GM23338 (cell line): ENCODE measurements at regions not wholly inside any gene's neighbourhood (a gene's known extent, or its start where the extent isn't known, plus 50 kb on each side); places are given as distances from the start of the nearest gene placed in this dataset.

Source experiments
- ATAC-seq: fragments of 200-7000 bp; cut with Tn5 transposase; 3 replicates; pipeline ENCODE4 v1.9.1; 2020
- DNase-seq: peaks from one replicate; pipeline ENCODE4 v3.0.0-alpha.2; 2015; ENCODE audit warnings: low spot score
- H2AFZ ChIP-seq: fragments of 200-600 bp; sonication (generic); 2 replicates; pipeline ENCODE4 v1.8.0; 2016; ENCODE audit warnings: antibody characterized with exemption, mild to moderate bottlenecking, moderate library complexity
- H3F3A ChIP-seq: fragments of 200-600 bp; sonication (generic); replicated peaks from 2 replicates; pipeline ENCODE4 v1.8.0; 2017; ENCODE audit warnings: antibody characterized with exemption, mixed run types, low read depth
- H3K27ac ChIP-seq: fragments of 200-600 bp; sonication (generic); 2 replicates; pipeline ENCODE4 v1.6.1; 2016; ENCODE audit warnings: low read depth
- H3K27me3 ChIP-seq: fragments of 200-600 bp; sonication (generic); 2 replicates; pipeline ENCODE4 v1.8.0; 2016; ENCODE audit warnings: mild to moderate bottlenecking, mixed run types, moderate library complexity; ENCODE audit not compliant: insufficient read depth
- H3K36me3 ChIP-seq: fragments of 200-600 bp; sonication (generic); 2 replicates; pipeline ENCODE4 v1.8.0; 2016; ENCODE audit warnings: mild to moderate bottlenecking; ENCODE audit not compliant: insufficient read depth
- H3K4me1 ChIP-seq: fragments of 200-600 bp; sonication (generic); 2 replicates; pipeline ENCODE4 v1.8.0; 2016; ENCODE audit warnings: mild to moderate bottlenecking, moderate library complexity; ENCODE audit not compliant: insufficient read depth
- H3K4me2 ChIP-seq: fragments of 200-600 bp; sonication (generic); 2 replicates; pipeline ENCODE4 v1.7.1; 2017; ENCODE audit warnings: mixed run types
- H3K4me3 ChIP-seq: fragments of 200-600 bp; sonication (generic); 2 replicates; pipeline ENCODE4 v1.6.1; 2016; ENCODE audit warnings: mixed run types
- H3K79me2 ChIP-seq: fragments of 200-600 bp; sonication (generic); replicated peaks from 2 replicates; pipeline ENCODE4 v1.8.0; 2017; ENCODE audit warnings: mild to moderate bottlenecking; ENCODE audit not compliant: insufficient read depth
- H3K9me2 ChIP-seq: fragments of 200-600 bp; sonication (generic); 2 replicates; pipeline ENCODE4 v1.8.0; 2017; ENCODE audit not compliant: insufficient read depth
- H4K20me1 ChIP-seq: fragments of 200-600 bp; sonication (generic); replicated peaks from 2 replicates; pipeline ENCODE4 v1.8.0; 2017; ENCODE audit warnings: mild to moderate bottlenecking; ENCODE audit not compliant: insufficient read depth
- H3K27ac Mint-ChIP-seq: 2 replicates; pipeline ENCODE4 v1.8.0; 2020; ENCODE audit warnings: inconsistent platforms, mild to moderate bottlenecking, moderate library complexity, mixed read lengths
- H3K27me3 Mint-ChIP-seq: 3 replicates; pipeline ENCODE4 v1.8.0; 2022; ENCODE audit warnings: low read depth, mild to moderate bottlenecking, moderate library complexity, mixed read lengths, inconsistent platforms; ENCODE audit not compliant: insufficient read depth, poor library complexity
- H3K36me3 Mint-ChIP-seq: 3 replicates; pipeline ENCODE4 v1.8.0; 2021; ENCODE audit warnings: low read depth, mild to moderate bottlenecking, inconsistent platforms, moderate library complexity, mixed read lengths
- H3K4me1 Mint-ChIP-seq: 3 replicates; pipeline ENCODE4 v1.8.0; 2020; ENCODE audit warnings: mild to moderate bottlenecking, inconsistent platforms, mixed read lengths
- H3K4me3 Mint-ChIP-seq: 3 replicates; pipeline ENCODE4 v1.8.0; 2021; ENCODE audit warnings: moderate library complexity, mild to moderate bottlenecking, inconsistent platforms, mixed read lengths
- H3K9me3 Mint-ChIP-seq: 3 replicates; pipeline ENCODE4 v1.8.0; 2020; ENCODE audit warnings: moderate library complexity, mild to moderate bottlenecking, inconsistent platforms, mixed read lengths
- CREB1 ChIP-seq: fragments of 250-450 bp; sonication (Bioruptor Pico); IDR thresholded peaks from 2 replicates; pipeline ENCODE4 v1.5.0; 2020; ENCODE audit warnings: low read depth, mild to moderate bottlenecking, moderate library complexity
- CTCF ChIP-seq, 2 experiments: fragments of 200-600 bp in 1 of 2; sonication (generic) in 1 of 2; conservative IDR thresholded peaks; 2 replicates each; pipeline versions ENCODE4 v1.5.1 to v1.6.1; 2016 to 2017; ENCODE audit warnings: antibody characterized with exemption in 2 of 2, low read depth in 2 of 2, mild to moderate bottlenecking in 2 of 2, moderate library complexity in 1 of 2
- ETS1 ChIP-seq: IDR thresholded peaks from 2 replicates; pipeline ENCODE4 v1.6.1; 2016; ENCODE audit warnings: antibody characterized with exemption
- EZH2 ChIP-seq: fragments of 200-600 bp; sonication (generic); IDR thresholded peaks from one replicate; pipeline ENCODE4 v1.8.0; 2017; ENCODE audit warnings: antibody characterized with exemption, mild to moderate bottlenecking, low read depth; ENCODE audit not compliant: unreplicated experiment
- EZH2phosphoT487 ChIP-seq: fragments of 200-600 bp; sonication (generic); IDR thresholded peaks from one replicate; pipeline ENCODE4 v1.8.1; 2018; ENCODE audit warnings: antibody characterized with exemption; ENCODE audit not compliant: unreplicated experiment
- JUNB ChIP-seq: IDR thresholded peaks from one replicate; pipeline ENCODE4 v1.6.1; 2016; ENCODE audit warnings: antibody characterized with exemption; ENCODE audit not compliant: unreplicated experiment
- NANOG ChIP-seq: IDR thresholded peaks from 2 replicates; pipeline ENCODE4 v1.6.1; 2016; ENCODE audit warnings: antibody characterized with exemption, borderline replicate concordance
- POLR2AphosphoS5 ChIP-seq: IDR thresholded peaks from 2 replicates; pipeline ENCODE4 v1.6.1; 2016; ENCODE audit warnings: antibody characterized with exemption, low read depth
- REST ChIP-seq: IDR thresholded peaks from one replicate; pipeline ENCODE4 v1.6.1; 2018; ENCODE audit warnings: antibody characterized with exemption; ENCODE audit not compliant: unreplicated experiment
- STAT1 ChIP-seq: IDR thresholded peaks from one replicate; pipeline ENCODE4 v1.6.1; 2016; ENCODE audit warnings: antibody characterized with exemption; ENCODE audit not compliant: unreplicated experiment
- ZNF114 ChIP-seq: fragments of 250-450 bp; sonication (Bioruptor Pico); IDR thresholded peaks from 2 replicates; pipeline ENCODE4 v1.5.0; 2020; ENCODE audit warnings: mild to moderate bottlenecking, moderate library complexity
- ZNF331 ChIP-seq: fragments of 250-450 bp; sonication (Bioruptor Pico); IDR thresholded peaks from 2 replicates; pipeline ENCODE4 v1.5.0; 2020; ENCODE audit warnings: low read depth, mild to moderate bottlenecking, moderate library complexity
- ZNF462 ChIP-seq: fragments of 250-450 bp; sonication (Bioruptor Pico); IDR thresholded peaks from 2 replicates; pipeline ENCODE4 v1.5.0; 2020; ENCODE audit warnings: mild to moderate bottlenecking, moderate library complexity

- Histone ChIP-seq H3K36me3 (no peaks in the 10 kb centered on the region), H3K27ac (no peak overlapping the region), H4K20me1 (no peaks in the 10 kb centered on the region), H3F3A (no peaks in the 10 kb centered on the region), H3K4me1 (peaks cover 16% of the 10 kb centered on the region), H3K9me2 (no peaks in the 10 kb centered on the region), H2AFZ (peak overlapping the region; percentile 28; the same call in 1 of the 2 replicates), H3K4me3 (no peak overlapping the region), H3K79me2 (no peaks in the 10 kb centered on the region), H3K27me3 (no peaks in the 10 kb centered on the region), H3K4me2 (no peak overlapping the region)
- Mint-ChIP-seq H3K9me3 (no peaks in the 10 kb centered on the region), H3K4me3 (no peak overlapping the region), H3K27ac (no peak overlapping the region), H3K4me1 (peaks cover 29% of the 10 kb centered on the region), H3K36me3 (peaks cover 3% of the 10 kb centered on the region; the same call in 1 of the 3 replicates), H3K27me3 (peaks cover 2% of the 10 kb centered on the region)
- TF ChIP-seq ZNF114 (CRISPR knock-in tag) (no peak), EZH2phosphoT487 (no peak), STAT1 (no peak), ZNF462 (CRISPR knock-in tag) (no peak), CTCF (conservative IDR thresholded peaks at IDR 0.05; ENCODE audit: low read depth in 2 of 2) (no peak), REST (no peak), JUNB (no peak), POLR2AphosphoS5 (no peak), ZNF331 (CRISPR knock-in tag) (no peak), CREB1 (CRISPR knock-in tag) (no peak), ETS1 (no peak), NANOG (no peak), EZH2 (no peak)
- ATAC-seq: no peak
- no peak for DNase-seq
Observed at GRCh38 chr3:78424656-78425055, 1343.1 kb downstream of the ROBO1 start.
